Duodenal mucosa (tissue), 2 donors: ENCODE measurements at regions not wholly inside any gene's neighbourhood (a gene's known extent, or its start where the extent isn't known, plus 50 kb on each side); places are given as distances from the start of the nearest gene placed in this dataset.
"Not testable (repeated sequence)": the region's sequence is repeated elsewhere in the genome, so short reads cannot be mapped to it uniquely, and the experiment has no call there.

Source experiments
- H3K27ac ChIP-seq: one replicate; pipeline ENCODE4 v1.7.0; 2013; ENCODE audit warnings: low read depth, low read length
- H3K27me3 ChIP-seq, 2 donors: one replicate each; pipeline ENCODE4 v1.7.0; 2013; ENCODE audit warnings: low read length in 2 of 2, control low read depth in 1 of 2; ENCODE audit not compliant: insufficient read depth in 2 of 2, control insufficient read depth in 1 of 2
- H3K36me3 ChIP-seq, 2 donors: one replicate each; pipeline ENCODE4 v1.7.0; 2013; ENCODE audit warnings: low read length in 2 of 2, control low read depth in 1 of 2; ENCODE audit not compliant: insufficient read depth in 2 of 2, control insufficient read depth in 1 of 2
- H3K4me1 ChIP-seq, 2 donors: one replicate each; pipeline ENCODE4 v1.7.0; 2013; ENCODE audit warnings: low read length in 2 of 2, control low read depth in 1 of 2; ENCODE audit not compliant: insufficient read depth in 2 of 2, control insufficient read depth in 1 of 2
- H3K4me3 ChIP-seq, 2 donors: one replicate each; pipeline ENCODE4 v1.7.0; 2013; ENCODE audit warnings: low read length in 2 of 2, low read depth in 1 of 2
- H3K9ac ChIP-seq, 2 donors: one replicate each; pipeline ENCODE4 v1.7.0; 2013; ENCODE audit warnings: low read length in 2 of 2, low read depth in 1 of 2
- H3K9me3 ChIP-seq, 2 donors: one replicate each; pipeline ENCODE4 v1.7.0; 2013; ENCODE audit warnings: low read length in 2 of 2, control low read depth in 1 of 2; ENCODE audit not compliant: control insufficient read depth in 1 of 2

DNA sequence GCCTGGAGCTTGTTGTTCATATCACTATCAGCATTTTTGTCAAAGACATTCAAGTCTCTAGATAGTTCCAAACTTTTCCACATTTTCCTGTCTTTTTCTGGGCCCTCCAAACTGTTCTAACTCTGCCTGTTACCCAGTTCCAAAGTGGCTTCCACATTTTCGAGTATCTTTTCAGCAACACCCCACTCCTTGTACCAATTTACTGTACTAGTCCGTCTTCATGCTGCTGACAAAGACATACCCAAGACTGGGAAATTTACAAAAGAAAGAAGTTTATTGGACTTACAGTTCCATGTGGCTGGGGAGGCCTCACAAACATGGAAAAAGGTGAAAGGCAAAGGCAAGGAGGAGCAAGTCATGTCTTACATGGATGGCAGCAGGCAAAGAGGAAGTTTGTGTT lies 575.2 kb upstream of the ACVR2A start:
- H3K4me1 ChIP-seq, H3K27me3 ChIP-seq, H3K9ac ChIP-seq, H3K9me3 ChIP-seq, H3K27ac ChIP-seq, H3K36me3 ChIP-seq, H3K4me3 ChIP-seq: not testable (repeated sequence)

GRCh38 chr2:147260241-147260640 lies 584.6 kb upstream of the ACVR2A start:
- H3K4me1 ChIP-seq: no peaks in the 10 kb centered on the region

GRCh38 chr2:147255812-147256211 lies 589.0 kb upstream of the ACVR2A start:
- no peaks in the 10 kb centered on the region for H3K36me3 ChIP-seq
- no peaks in the 10 kb centered on the region for H3K9me3 ChIP-seq
- H3K27me3 ChIP-seq: no peaks in the 10 kb centered on the region
- H3K9ac ChIP-seq: no peak overlapping the region
- H3K27ac ChIP-seq: no peak overlapping the region
- no peaks in the 10 kb centered on the region for H3K4me1 ChIP-seq
- H3K4me3 ChIP-seq: no peak overlapping the region

More at GRCh38 chr2:147260241-147260640, 584.6 kb upstream of the ACVR2A start:
- Histone ChIP-seq H3K9me3 (no peaks in the 10 kb centered on the region), H3K36me3 (no peaks in the 10 kb centered on the region), H3K9ac (no peak overlapping the region), H3K4me3 (no peak overlapping the region), H3K27me3 (no peaks in the 10 kb centered on the region), H3K27ac (no peak overlapping the region)

GRCh38 chr2:147250652-147251356 lies 594.0 kb upstream of the ACVR2A start:
- no peak overlapping the region for H3K27ac ChIP-seq
- H3K4me3 ChIP-seq: no peak overlapping the region
- H3K4me1 ChIP-seq: no peaks in the 10 kb centered on the region
- no peaks in the 10 kb centered on the region for H3K36me3 ChIP-seq
- H3K9me3 ChIP-seq: no peaks in the 10 kb centered on the region
- no peak overlapping the region for H3K9ac ChIP-seq
- H3K27me3 ChIP-seq: no peaks in the 10 kb centered on the region

DNA sequence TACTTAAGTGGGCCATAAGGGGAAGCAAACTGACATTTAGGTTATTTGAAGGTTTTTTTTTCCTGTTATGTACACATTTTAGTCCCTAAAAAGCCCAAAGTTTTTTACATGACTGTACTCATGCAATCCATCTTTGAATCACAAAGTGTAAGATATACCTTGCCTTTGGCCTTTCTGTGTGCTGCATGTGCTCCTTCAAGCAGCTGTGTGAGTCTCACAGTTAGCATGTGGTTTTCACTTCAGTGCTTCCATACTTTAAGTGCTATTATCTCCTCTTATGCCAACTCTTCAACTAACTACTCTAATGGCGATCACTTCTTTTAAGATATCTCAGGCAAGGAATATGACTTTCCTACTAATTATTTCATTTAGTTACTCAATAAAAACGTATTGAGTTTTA lies 597.1 kb upstream of the ACVR2A start:
- H3K9ac ChIP-seq: no peak overlapping the region
- no peaks in the 10 kb centered on the region for H3K27me3 ChIP-seq
- no peaks in the 10 kb centered on the region for H3K4me1 ChIP-seq
- H3K4me3 ChIP-seq: no peak overlapping the region
- H3K36me3 ChIP-seq: no peaks in the 10 kb centered on the region
- no peak overlapping the region for H3K27ac ChIP-seq
- no peaks in the 10 kb centered on the region for H3K9me3 ChIP-seq

- Histone ChIP-seq H3K36me3 (no peaks in the 10 kb centered on the region), H3K9ac (no peak overlapping the region), H3K27ac (no peak overlapping the region)
Observed at GRCh38 chr2:147242445-147242844, 602.4 kb upstream of the ACVR2A start.

DNA sequence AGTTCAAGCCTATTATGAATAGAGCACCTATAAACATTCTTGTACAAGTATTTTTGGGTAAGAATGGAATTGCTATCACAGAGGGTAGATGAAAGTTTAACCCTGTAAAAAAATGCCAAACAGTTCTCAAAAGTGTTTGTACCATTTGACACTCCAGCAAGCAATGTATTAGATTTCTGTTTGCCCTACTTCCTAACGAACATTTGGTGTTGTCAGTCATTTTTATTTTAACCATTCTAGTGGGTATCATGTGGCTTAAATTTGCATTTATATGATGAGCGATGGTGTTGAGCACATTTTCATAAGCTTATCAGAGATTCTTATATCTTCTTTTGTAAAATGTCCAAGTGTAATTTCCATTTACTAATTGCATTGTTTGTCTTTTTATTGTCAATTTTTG lies 608.2 kb upstream of the ACVR2A start:
- Histone ChIP-seq H3K9me3 (no peaks in the 10 kb centered on the region), H3K27me3 (no peaks in the 10 kb centered on the region), H3K36me3 (no peaks in the 10 kb centered on the region), H3K4me3 (no peak overlapping the region), H3K9ac (no peak overlapping the region), H3K27ac (no peak overlapping the region), H3K4me1 (no peaks in the 10 kb centered on the region)

More at GRCh38 chr2:147242445-147242844, 602.4 kb upstream of the ACVR2A start:
- Histone ChIP-seq H3K27me3 (no peaks in the 10 kb centered on the region), H3K4me1 (no peaks in the 10 kb centered on the region), H3K9me3 (no peaks in the 10 kb centered on the region), H3K4me3 (no peak overlapping the region)

DNA sequence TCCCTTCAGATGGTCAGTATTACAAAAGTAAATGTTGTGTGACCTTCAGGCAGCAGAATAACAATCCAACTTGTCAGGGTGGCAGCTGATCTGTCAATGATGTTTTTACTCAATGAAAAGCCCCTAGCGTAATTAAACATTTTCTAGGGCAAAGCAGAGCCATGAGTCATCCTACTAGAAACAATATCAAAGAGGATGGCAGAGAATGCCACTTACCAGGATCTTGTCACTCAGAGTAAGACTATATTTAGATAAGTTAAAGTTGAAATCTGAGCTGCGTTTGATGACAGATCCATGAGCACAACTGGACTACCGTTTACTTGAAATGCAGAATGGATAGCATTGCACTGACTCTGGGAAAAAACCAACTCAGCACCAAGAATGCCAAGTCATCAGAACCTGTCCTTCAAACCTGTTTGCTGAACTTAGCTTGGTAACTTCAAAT lies 612.6 kb upstream of the ACVR2A start:
- Histone ChIP-seq H3K27me3 (no peaks in the 10 kb centered on the region), H3K9me3 (no peaks in the 10 kb centered on the region), H3K4me1 (no peaks in the 10 kb centered on the region), H3K4me3 (no peak overlapping the region), H3K27ac (no peak overlapping the region), H3K9ac (no peak overlapping the region), H3K36me3 (no peaks in the 10 kb centered on the region)

GRCh38 chr2:147231607-147232006 lies 613.2 kb upstream of the ACVR2A start:
- Histone ChIP-seq H3K4me1 (no peaks in the 10 kb centered on the region), H3K36me3 (no peaks in the 10 kb centered on the region), H3K9ac (no peak overlapping the region), H3K9me3 (no peaks in the 10 kb centered on the region), H3K27ac (no peak overlapping the region), H3K27me3 (no peaks in the 10 kb centered on the region), H3K4me3 (no peak overlapping the region)

DNA sequence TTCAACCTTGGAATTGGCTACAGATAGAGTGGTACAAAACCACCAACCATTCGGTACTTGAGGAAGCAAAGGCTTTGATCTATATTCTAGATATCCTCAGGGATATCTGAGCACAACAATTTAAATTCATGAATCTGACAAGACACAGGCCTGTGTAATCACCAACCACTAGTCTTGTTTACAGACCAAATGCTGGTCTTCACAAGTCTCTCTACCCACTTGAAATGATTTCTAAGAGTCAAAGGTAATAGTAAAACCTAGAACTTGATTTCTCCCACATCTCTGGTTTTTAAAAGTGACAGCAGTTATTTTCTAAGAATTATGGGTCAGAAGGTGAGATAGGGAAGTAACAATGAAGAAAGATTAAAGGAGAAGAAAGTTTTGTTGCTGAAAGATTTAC lies 613.7 kb upstream of the ACVR2A start:
- Histone ChIP-seq H3K4me1 (no peaks in the 10 kb centered on the region), H3K4me3 (no peak overlapping the region), H3K27me3 (no peaks in the 10 kb centered on the region), H3K9ac (no peak overlapping the region), H3K9me3 (no peaks in the 10 kb centered on the region), H3K36me3 (no peaks in the 10 kb centered on the region), H3K27ac (no peak overlapping the region)
